Left ventricle myocardium superior (tissue), 1 donor: ENCODE measurements at regions not wholly inside any gene's neighbourhood (a gene's known extent, or its start where the extent isn't known, plus 50 kb on each side); places are given as distances from the start of the nearest gene placed in this dataset.

Source experiments
- ATAC-seq: fragments of 200-7000 bp; cut with Tn5 transposase; one replicate; pipeline ENCODE4 v1.9.1; 2020; ENCODE audit warnings: mild to moderate bottlenecking, moderate library complexity
- DNase-seq: peaks from one replicate; pipeline ENCODE4 v3.0.0-alpha.2; 2020
- intact Hi-C: fragments of 100-400 bp; cut with micrococcal nuclease; formaldehyde crosslinking; loops from one replicate; pipeline ENCODE4 v1.11.0; 2022
- donor health status: DM: no; HTN: yes; CAD: no; lungs with severe emphysema.

- intact Hi-C loops, result no loop called here
- no peak for ATAC-seq
- DNase-seq, result no peak
Measured at GRCh38 chr1:22217811-22218460, 75.0 kb upstream of the WNT4 start.

DNA sequence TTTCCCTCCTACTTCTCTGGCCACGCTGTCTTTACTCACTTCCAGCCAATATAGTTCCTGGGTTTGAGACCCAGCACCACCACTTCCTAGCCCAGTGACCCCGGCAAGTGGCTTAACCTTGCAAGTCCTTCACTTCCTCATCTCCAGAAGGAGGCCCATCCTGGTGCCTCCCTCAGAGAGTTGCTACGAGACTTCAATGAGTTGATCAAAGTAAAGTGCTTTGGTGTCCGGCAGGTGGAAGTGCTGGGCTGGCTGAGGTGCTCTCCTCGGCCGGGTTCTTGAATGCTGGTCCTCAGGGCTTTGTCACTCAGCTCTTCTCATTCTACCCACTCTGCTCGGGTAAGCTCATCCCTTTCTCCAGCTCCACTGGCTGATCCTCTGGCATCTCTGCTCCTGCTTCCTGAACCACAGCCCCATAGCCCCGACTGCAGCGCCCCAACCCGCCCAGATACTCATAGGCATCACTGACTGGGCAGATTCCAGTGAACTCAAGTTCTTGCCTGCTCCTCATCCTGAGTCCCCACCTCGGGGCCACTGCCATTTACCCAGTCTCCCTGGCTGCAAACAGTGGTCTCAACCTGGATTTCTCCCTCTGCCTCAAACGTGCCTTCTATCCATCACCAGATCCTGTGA is 75.8 kb upstream of the WNT4 start:
- intact Hi-C loops, result no loop called here
- DNase-seq (no peak), ATAC-seq (no peak)

DNA sequence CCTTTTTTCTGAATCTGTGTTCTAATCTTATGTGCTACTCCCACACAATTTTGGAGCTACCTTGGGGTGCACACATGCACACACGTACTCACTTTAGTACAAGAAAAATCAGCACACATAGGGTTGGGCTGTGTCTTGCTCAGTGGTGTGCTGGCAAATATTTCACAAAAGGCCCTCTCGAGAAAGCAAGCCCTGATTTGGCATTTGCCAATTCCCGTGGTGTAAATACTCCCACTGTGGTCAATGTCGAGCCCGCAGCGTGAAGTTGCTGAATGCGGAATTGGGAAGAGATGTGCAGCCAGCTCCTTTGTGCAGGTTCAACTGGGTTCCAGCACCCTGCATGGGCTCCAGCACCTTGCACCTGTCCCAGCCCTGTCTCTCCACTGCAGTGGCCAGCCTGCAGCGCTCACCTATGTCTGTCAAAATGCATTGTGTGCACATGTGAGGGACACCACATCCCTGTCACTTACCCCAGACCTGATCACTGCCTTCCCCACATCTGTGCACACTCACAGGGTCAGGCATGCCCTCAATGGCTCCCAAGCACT is 78.4 kb upstream of the WNT4 start:
- DNase-seq (no peak), ATAC-seq (no peak)
- intact Hi-C loops, result no loop called here

DNA sequence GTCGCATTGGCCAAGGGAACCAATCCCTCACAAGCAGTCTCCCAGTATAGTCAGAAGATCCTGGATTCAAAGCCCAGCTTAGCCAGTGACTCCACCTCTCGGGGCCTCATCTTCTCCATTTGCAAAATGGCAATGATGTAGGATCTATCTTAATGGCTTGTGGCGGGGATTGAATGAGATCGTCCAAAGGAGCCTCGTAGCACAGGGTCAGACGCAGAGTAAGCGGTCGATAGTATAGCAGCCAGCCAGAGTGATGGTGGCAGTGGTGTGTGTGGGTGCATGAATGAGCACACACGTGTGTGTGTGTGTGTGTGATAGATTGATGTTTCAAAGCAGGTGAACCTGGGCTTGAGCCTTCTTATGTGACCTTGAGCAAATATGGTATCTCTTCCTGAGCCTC is 79.8 kb upstream of the WNT4 start:
- intact Hi-C loops, result no loop called here
- DNase-seq, result no peak
- no peak for ATAC-seq

GRCh38 chr1:22223176-22223575 is 80.3 kb upstream of the WNT4 start:
- intact Hi-C loops, result no loop called here
- no peak for DNase-seq
- ATAC-seq, result no peak

GRCh38 chr1:22224091-22224490 is 81.2 kb upstream of the WNT4 start:
- ATAC-seq (no peak), DNase-seq (no peak)
- intact Hi-C loops, result no loop called here

GRCh38 chr1:22224631-22225030 is 81.7 kb upstream of the WNT4 start:
- no peak for ATAC-seq
- DNase-seq, result no peak
- intact Hi-C loops, result no loop called here

DNA sequence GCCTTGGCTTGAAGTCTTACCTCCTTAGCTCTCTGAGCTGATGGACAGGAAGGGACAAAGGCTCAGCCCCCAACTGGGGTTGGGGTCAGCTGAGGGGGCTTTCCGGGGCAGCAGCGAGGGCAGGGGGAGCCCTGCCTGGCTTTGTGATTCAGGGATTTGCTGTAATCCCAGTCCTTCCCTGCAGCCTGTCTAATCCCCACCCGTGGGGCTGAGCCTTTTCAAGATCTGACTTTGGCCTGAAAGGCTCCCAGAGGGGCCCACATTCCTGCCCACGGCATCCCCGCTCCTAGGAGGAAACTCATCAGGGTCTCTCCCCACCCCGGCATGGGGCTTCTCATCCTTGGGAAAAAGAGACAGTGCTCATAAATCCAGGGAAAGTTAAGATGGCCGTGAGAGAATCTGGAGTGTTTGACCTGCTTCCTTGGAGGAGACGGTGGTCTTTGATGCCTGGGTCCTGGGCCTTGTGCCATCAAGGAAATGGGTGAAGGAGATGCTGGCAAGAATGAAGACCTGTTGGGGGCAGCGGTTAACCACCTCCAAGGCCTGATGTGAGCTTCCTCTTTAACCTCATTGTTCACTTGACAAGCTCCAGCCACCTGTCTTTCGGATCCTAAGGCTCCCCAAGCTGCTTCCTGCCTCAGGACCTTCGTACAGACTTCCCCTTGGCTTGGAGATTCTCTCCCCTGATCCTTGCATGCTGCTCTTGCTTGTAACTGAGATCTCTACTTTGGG is 83.1 kb upstream of the WNT4 start:
- ATAC-seq (no peak), DNase-seq (no peak)
- intact Hi-C loops, result no loop called here

DNA sequence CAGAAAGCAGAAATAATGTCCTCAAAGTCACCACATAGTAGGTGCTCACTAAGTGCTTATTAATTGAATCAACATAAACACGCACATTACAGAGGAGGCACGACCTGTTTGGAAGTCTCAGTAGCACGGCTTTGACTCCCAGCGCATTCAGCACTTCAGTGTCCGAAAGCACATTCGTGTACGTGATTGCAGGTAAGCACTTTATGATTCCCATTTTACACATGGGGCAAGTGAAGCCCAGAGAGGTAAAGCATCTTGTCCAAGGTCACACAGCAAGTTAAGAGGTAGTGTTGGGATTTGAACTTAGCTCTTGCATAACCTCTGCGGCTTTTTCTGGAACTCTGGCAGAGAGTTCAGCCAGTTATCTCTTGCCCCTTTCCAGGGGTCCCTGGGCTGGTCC is 85.2 kb upstream of the WNT4 start:
- ATAC-seq (no peak), DNase-seq (no peak)
- intact Hi-C loops, result no loop called here

DNA sequence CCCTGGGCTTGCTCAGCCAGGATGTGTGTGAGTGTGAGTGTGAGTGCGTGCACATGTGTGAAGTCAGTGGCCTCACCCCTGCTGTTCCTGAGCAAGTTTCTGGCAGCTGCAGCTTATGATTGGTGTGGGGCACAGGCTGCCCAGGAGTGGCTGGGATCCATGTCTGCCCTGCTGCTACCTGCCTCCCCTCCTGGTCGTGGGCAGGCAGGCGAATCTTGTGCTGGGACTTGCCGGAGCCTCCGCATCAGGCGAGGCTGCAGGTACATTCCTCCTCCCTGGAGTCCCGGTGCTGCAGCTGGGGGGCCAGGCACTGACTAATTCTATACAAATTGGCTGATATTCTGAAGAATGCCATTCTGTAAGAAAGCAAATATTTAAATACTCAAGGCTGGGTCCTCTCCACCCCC is 85.6 kb upstream of the WNT4 start:
- DNase-seq (no peak), ATAC-seq (no peak)
- intact Hi-C loops, result no loop called here

- DNase-seq (no peak), ATAC-seq (no peak)
- intact Hi-C loops, result no loop called here
Measured at GRCh38 chr1:22229379-22229778, 86.5 kb upstream of the WNT4 start.

DNA sequence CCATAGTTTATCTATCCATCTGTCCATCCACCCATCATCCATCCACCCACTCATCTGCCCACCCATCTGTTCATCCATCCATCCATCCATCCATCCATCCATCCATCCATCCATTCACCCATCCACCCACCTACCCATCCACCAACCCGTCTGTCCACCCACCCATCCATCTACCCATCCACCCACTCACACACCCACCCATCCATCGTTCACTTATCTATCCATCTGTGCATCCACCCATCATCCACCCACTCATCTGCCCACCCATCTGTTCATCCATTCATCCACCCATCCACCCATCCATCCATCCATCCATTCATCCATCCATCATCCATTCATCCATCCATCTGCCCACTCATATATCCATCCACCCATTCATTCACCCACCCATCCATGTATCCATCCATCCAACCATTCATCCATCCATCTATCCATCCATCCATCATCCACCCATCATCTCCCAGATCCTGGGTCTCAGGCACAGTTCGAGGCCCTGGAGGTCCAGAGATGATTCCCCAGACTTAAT is 88.2 kb upstream of the WNT4 start:
- ATAC-seq, result no peak
- intact Hi-C loops, result no loop called here
- DNase-seq, result no peak

GRCh38 chr1:22231995-22232690 is 89.2 kb upstream of the WNT4 start:
- ATAC-seq, result no peak
- intact Hi-C loops, result no loop called here
- DNase-seq, result no peak

GRCh38 chr1:22233222-22233621 is 90.3 kb upstream of the WNT4 start:
- DNase-seq (no peak), ATAC-seq (no peak)
- intact Hi-C loops, result no loop called here

- DNase-seq (no peak), ATAC-seq (no peak)
- intact Hi-C loops, result no loop called here
Measured at GRCh38 chr1:22234476-22235030, 91.7 kb upstream of the WNT4 start.

DNA sequence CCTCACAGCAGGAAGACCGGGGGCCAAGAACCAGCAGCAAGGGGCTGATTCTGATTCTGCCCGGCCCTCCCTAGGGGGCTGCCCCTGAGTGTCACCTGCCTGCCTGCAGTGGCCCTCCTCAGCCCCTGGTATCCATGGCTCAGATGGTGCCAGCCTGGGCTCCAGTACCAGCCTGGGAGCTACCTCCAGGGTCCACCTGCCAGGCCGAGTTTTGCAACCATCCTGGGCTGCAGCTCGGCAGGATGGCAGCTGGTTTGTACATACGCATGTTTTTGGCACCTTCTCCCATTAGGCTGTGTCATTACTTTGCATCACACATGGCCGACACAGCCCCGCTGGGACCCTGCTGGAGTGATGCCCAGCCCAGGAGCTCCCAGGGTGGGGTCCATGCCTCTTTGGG is 93.3 kb upstream of the WNT4 start:
- no peak for DNase-seq
- no peak for ATAC-seq
- intact Hi-C loops, result no loop called here

DNA sequence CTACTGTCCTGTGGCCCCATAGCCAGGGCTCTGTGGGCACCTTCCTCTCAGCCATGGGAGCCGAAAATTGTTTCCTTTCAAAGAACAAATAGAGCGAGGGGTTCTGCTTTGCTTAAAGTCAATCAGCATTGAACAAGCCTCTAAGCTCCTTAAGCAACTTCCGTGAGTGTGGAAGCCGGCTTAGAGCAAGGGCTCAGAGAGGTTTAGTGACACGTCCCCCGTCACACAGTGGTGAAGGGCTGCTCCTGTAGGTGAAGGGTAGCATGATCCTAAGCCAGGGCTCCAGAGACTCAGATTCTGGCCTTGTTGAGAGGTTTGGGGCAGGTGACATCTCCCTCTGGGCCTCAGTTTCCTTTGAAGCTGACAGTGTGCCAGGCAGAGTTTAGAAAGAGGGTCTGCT is 94.0 kb upstream of the WNT4 start:
- intact Hi-C loops, result no loop called here
- DNase-seq, result no peak
- no peak for ATAC-seq

- ATAC-seq (no peak), DNase-seq (no peak)
- intact Hi-C loops, result no loop called here
Measured at GRCh38 chr1:22237433-22238093, 94.7 kb upstream of the WNT4 start.
